Keratinocyte (primary cell): ENCODE measurements at regions not wholly inside any gene's neighbourhood (a gene's known extent, or its start where the extent isn't known, plus 50 kb on each side); places are given as distances from the start of the nearest gene placed in this dataset.

Source experiments
- EZH2 ChIP-seq: IDR thresholded peaks from one replicate; pipeline ENCODE4 v1.6.1; 2012; ENCODE audit warnings: inconsistent platforms, mild to moderate bottlenecking, low read length, moderate library complexity
- TF ChIP-seq, protein P1 (sequence below), 3 experiments: IDR thresholded peaks in 1 of 3; conservative IDR thresholded peaks in 1 of 3; optimal IDR thresholded peaks in 1 of 3; 2 replicates in 2 of 3; 3 replicates in 1 of 3; pipeline versions ENCODE3 to v1.5.1; 2011; ENCODE audit warnings: low read length in 3 of 3, mild to moderate bottlenecking in 3 of 3, moderate library complexity in 2 of 3, control low read depth in 1 of 3, inconsistent platforms in 1 of 3; ENCODE audit not compliant: insufficient read depth in 2 of 3; ENCODE audit errors: extremely low read depth in 1 of 3

DNA sequence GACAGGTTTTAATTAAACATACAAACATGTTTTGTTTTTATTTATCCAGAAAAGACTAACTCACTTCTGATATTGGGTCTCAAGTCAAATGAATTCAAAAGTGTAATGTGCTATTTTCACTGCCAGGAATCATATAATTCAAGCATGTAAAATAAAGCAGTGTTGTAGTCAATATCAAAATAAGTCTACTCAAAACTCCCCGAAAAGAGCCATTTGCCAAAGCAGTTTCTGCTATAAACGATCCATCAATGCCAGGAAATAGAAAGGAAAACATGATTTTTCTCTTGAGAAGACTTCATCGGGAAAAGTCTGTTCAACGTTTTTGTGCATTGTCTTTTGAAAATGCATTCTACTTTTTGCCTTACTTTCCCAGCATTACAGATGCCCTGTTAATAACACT, 633.3 kb downstream of the FAT4 start:
- TF ChIP-seq, protein P1, sequence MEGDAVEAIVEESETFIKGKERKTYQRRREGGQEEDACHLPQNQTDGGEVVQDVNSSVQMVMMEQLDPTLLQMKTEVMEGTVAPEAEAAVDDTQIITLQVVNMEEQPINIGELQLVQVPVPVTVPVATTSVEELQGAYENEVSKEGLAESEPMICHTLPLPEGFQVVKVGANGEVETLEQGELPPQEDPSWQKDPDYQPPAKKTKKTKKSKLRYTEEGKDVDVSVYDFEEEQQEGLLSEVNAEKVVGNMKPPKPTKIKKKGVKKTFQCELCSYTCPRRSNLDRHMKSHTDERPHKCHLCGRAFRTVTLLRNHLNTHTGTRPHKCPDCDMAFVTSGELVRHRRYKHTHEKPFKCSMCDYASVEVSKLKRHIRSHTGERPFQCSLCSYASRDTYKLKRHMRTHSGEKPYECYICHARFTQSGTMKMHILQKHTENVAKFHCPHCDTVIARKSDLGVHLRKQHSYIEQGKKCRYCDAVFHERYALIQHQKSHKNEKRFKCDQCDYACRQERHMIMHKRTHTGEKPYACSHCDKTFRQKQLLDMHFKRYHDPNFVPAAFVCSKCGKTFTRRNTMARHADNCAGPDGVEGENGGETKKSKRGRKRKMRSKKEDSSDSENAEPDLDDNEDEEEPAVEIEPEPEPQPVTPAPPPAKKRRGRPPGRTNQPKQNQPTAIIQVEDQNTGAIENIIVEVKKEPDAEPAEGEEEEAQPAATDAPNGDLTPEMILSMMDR (optimal IDR thresholded peaks at IDR 0.05 in 1 of 3, IDR thresholded peaks at IDR 0.05 in 1 of 3, conservative IDR thresholded peaks at IDR 0.05 in 1 of 3; ENCODE audit: extremely low read depth in 1 of 3, insufficient read depth in 2 of 3, low read length in 3 of 3) = no peak
- no peak for TF ChIP-seq EZH2
